MG63 (cell line): ENCODE measurements at regions not wholly inside any gene's neighbourhood (a gene's known extent, or its start where the extent isn't known, plus 50 kb on each side); places are given as distances from the start of the nearest gene placed in this dataset.

Experiments
- DNase-seq: peaks from one replicate; pipeline ENCODE4 v3.0.0-alpha.2; 2020
- H3K27me3 ChIP-seq: fragments of 250-450 bp; sonication (Bioruptor Pico); 2 replicates; pipeline ENCODE4 v1.5.1; 2020; ENCODE audit warnings: mild to moderate bottlenecking, moderate library complexity
- H3K36me3 ChIP-seq: fragments of 250-450 bp; sonication (Bioruptor Pico); 2 replicates; pipeline ENCODE4 v1.5.1; 2020; ENCODE audit warnings: mild to moderate bottlenecking, moderate library complexity
- H3K4me3 ChIP-seq: fragments of 250-450 bp; sonication (Bioruptor Pico); 2 replicates; pipeline ENCODE4 v1.5.1; 2020; ENCODE audit warnings: mild to moderate bottlenecking, moderate library complexity
- H3K9me3 ChIP-seq: fragments of 250-450 bp; sonication (Bioruptor Pico); 2 replicates; pipeline ENCODE4 v1.5.1; 2020; ENCODE audit warnings: mild to moderate bottlenecking, moderate library complexity

DNA sequence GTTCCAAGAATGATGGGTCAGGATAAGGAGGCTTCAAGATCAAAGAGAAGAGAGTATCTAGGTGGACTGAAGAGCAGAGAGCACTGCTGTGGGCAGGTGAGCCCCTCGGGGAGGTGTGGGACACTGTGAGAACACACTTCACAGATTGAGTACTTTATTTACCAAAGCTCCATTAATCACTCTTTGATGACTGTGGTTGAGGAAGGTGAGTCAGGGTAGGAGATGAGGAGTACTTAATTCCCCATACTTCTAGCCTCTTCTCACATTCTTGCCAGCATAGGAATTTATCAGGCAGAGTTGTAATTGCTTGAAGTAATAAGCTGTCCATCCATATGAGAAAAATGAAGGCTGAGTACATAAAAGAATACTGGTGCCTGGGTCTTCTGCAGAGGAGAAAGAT is 375.3 kb downstream of the PCDH10 start:
- DNase-seq, result no peak
- no peaks in the 10 kb centered on the region for H3K27me3 ChIP-seq
- H3K9me3 ChIP-seq, result no peaks in the 10 kb centered on the region
- H3K4me3 ChIP-seq, result no peak overlapping the region
- H3K36me3 ChIP-seq, result no peaks in the 10 kb centered on the region

DNA sequence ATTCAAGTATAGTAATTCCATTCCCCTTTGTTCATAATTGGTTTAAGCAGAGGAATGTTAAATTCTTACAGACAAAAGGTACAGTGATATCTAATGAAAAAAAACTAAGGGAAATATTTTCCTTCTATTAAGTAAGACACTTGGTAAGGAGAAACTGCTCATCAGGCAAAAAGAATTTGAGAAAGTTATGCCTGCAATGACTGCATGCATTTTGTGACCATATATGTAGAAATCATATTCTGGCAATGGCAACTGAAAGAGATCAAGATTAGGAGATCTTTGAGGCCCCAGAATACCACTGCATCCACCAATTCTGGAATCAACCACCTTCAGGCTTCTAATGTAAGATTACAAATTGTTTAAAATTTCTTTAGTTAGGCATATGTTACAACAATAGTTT is 364.8 kb downstream of the PCDH10 start:
- DNase-seq, result no peak
- H3K9me3 ChIP-seq, result no peaks in the 10 kb centered on the region
- H3K27me3 ChIP-seq, result no peaks in the 10 kb centered on the region
- no peaks in the 10 kb centered on the region for H3K36me3 ChIP-seq
- no peak overlapping the region for H3K4me3 ChIP-seq

DNA sequence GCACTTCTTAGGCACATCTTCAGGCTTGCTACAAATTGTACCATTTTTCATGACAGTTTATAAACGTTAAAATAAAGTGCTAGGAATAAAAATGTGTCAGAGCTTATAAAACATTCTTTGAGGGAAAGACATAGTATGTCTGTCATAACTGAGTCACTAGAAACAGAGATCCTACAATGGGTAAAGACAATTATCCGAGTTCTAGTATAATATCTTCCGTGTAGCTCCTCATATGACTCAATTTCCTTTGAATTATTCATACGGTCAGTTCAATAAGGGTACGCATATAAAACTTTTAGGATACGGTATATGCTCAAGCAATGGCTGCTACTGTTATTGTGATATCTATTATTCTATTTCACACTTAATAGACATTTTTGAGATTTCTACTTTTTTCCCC is 349.1 kb downstream of the PCDH10 start:
- no peak overlapping the region for H3K4me3 ChIP-seq
- no peak for DNase-seq
- no peaks in the 10 kb centered on the region for H3K36me3 ChIP-seq
- no peaks in the 10 kb centered on the region for H3K9me3 ChIP-seq
- no peaks in the 10 kb centered on the region for H3K27me3 ChIP-seq

DNA sequence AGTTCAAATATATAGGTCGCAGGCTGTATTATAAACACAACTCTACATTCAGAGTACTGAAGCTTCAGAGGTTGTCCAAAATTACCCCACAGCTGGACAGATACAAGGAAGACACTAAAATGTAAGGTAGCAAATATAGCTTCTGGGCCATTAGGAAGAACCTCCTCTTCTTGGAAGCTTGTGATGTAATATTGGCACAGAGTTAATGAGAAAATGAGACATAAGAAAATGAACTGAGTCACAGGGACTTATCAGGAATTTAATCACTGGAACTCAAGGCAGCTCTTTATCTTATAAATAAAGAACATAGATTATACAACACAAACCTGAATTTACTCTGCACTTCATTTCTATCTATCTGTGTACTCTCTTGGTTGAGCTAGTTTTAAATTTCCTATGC is 344.7 kb downstream of the PCDH10 start:
- H3K36me3 ChIP-seq, result no peaks in the 10 kb centered on the region
- H3K4me3 ChIP-seq, result no peak overlapping the region
- no peaks in the 10 kb centered on the region for H3K9me3 ChIP-seq
- DNase-seq, result no peak
- no peaks in the 10 kb centered on the region for H3K27me3 ChIP-seq

DNA sequence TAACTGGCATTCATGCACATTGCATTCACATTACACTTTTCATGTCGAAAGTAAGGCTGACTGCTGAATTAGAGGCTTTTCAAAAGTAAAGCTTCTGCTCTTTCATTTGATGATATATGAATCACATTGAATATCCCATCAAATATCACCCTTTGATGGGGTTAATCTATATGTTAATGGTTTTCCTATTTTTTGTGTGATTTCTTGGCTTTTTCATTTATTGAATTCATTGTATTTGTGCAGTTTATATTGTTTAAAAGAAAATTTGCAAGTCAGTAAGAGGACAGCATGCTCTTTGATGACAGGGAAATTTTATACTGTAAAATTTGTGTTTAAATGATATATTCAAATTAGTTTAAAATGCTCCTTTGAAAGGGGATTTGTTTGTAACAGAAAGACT is 344.1 kb downstream of the PCDH10 start:
- no peak for DNase-seq
- H3K27me3 ChIP-seq, result no peaks in the 10 kb centered on the region
- H3K9me3 ChIP-seq, result no peaks in the 10 kb centered on the region
- no peaks in the 10 kb centered on the region for H3K36me3 ChIP-seq
- no peak overlapping the region for H3K4me3 ChIP-seq

DNA sequence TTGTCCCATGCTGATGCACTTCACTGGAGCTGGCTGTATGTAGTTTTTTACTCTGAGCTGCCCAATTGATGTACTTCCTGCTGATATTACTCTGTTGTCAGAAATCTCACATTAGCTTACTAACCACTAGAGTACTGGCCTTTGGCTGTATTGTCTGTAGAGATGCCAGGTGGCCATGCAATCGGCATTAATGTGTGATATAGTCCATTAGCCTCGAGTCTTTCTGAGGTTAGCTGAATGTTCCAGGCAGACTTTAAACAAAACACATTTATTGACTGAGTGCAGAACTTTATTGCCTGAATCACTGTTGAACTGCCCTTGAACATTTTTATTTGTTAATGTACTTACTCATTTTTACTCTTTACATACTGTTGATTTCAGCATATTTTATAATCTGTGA is 335.2 kb downstream of the PCDH10 start:
- H3K27me3 ChIP-seq, result no peaks in the 10 kb centered on the region
- H3K4me3 ChIP-seq, result no peak overlapping the region
- H3K9me3 ChIP-seq, result no peaks in the 10 kb centered on the region
- DNase-seq, result no peak
- H3K36me3 ChIP-seq, result no peaks in the 10 kb centered on the region

DNA sequence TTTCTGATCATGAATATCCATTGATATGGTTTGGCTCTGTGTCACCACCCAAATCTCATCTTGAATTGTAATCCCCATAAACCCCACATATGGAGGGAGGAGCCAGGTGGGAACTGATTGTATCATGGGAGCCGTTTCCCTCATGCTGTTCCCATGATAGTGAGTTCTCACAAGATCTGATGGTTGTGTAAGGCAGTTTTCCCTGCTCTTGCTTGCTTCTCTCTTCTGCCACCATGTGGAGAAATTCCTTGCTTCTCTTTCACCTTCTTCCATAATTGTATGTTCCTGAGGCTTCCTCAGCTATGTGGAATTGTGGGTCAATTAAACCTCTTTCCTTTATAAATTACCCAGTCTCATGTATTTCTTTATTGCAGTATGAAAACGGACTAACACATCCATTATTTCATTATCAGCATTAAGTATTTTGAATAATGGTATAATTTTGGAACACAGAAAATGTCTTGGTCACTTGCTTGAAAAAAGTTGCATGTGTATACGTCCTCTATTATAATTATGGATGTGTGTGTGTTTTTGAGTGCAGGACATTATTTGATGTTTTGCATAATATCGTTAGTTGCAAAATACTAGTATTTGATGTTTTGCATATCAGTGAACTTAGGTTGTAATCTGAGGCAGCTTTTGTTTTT is 334.6 kb downstream of the PCDH10 start:
- H3K36me3 ChIP-seq, result no peaks in the 10 kb centered on the region
- DNase-seq, result no peak
- H3K9me3 ChIP-seq, result no peaks in the 10 kb centered on the region
- H3K27me3 ChIP-seq, result no peaks in the 10 kb centered on the region
- no peak overlapping the region for H3K4me3 ChIP-seq

DNA sequence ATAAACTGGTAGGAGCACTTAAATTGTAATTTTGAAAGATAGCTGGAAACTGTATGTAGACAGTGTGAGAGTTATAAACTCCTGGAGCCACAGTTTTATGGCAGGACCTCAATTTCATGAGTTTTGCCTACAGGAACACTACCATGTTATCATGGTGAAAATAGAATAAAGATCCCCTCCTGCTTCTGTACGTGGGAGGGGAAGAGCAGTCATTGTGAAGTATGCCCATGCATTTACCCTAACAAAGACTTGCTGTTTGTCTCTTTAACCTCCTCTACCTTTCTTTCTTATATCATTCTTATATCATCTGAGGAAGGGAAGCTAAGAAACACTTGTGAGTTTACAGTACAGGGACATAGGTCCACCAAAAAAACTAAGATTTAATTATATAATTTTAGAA is 327.0 kb downstream of the PCDH10 start:
- DNase-seq, result no peak
- H3K36me3 ChIP-seq, result no peaks in the 10 kb centered on the region
- H3K4me3 ChIP-seq, result no peak overlapping the region
- H3K27me3 ChIP-seq, result no peaks in the 10 kb centered on the region
- H3K9me3 ChIP-seq, result no peaks in the 10 kb centered on the region

DNA sequence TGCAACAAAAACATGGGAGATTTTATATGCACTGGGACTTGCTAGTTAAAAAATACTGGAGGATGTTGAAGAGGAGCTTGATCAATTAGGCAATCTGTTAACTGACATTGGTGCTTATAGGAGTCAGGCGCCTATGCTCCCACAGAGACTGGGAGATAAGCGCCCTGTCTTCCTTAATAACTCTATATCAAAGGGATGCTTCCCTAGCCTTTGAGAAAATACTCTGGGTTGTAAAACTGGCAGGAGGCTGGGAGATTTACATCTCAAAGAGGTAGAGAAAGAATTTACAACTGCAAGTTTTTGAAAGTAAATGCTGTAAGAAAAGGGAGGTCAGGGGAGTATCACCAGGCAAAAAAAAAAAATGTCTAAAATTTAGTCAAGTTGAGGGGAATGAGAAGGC is 325.4 kb downstream of the PCDH10 start:
- no peaks in the 10 kb centered on the region for H3K36me3 ChIP-seq
- no peak overlapping the region for H3K4me3 ChIP-seq
- H3K27me3 ChIP-seq, result no peaks in the 10 kb centered on the region
- DNase-seq, result no peak
- H3K9me3 ChIP-seq, result no peaks in the 10 kb centered on the region

DNA sequence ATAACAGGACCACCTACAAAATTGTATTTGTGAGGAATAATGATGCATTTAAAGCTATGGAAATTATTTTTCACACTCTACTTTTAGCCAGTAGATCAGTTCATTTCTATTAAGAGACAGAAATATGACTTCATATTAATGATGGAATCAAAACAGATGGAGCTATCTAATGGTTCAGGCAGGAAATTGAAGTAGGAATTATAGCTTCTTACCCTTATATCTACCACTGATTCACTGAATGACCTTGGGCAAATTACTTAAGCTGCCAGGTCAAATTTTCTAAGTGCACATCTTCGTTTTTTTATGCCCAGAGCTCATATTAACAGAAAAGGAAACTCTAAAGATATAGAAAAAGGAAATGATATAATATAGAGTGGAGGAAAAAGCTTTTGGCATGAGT is 323.1 kb downstream of the PCDH10 start:
- Histone ChIP-seq H3K4me3 (no peak overlapping the region), H3K9me3 (no peaks in the 10 kb centered on the region), H3K36me3 (no peaks in the 10 kb centered on the region), H3K27me3 (no peaks in the 10 kb centered on the region)
- DNase-seq, result no peak

DNA sequence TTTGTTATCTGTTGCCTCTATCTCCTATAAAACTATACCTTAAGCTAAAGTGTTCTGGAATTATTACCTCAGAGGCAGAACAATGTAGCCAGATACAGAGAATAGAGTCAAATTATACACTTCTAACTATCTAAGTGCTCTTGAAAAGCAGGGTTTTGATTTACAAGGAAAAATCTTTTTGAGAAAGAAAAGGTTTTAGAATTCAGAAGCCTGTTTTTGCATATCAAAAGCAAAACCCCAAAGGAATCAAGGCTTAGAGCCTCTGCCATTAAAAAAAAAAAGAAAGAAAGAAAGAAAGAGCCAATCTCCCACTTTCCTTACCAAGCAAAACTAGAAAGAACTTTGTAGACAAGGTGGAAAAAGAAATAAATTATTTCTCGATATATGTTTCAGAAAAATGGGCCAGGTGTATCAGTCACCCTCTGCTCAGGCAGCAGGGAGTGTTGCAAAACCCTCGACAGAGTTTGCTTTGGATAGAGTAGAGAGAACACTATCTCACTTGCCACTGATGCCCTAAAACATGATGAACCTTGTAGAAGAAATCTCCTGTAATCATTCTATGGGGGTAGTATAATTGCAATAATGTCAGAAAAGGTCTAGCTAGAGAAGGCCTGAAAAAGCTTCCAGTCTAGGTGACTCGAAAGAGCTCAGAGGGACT is 318.3 kb downstream of the PCDH10 start:
- Histone ChIP-seq H3K36me3 (no peaks in the 10 kb centered on the region), H3K4me3 (no peak overlapping the region), H3K9me3 (no peaks in the 10 kb centered on the region), H3K27me3 (no peaks in the 10 kb centered on the region)
- DNase-seq, result no peak

DNA sequence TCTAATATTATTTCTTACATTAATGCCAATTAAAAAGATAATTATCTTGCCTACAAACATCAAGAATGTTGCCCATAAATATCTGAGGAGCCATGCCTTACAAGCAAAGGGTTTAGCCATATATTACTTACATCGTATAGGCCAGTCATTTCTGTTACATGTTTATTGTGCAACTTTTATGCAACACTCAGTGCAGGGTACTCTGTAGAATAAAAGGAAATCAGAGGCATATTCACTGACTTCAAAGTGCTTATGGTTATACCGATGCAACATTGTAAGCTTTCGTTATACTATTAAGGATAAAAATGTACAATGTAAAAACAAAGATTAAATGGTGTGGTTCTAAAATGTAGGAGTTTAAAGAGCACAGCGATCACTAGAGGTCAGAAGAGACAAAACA is 315.9 kb downstream of the PCDH10 start:
- no peaks in the 10 kb centered on the region for H3K9me3 ChIP-seq
- no peak for DNase-seq
- no peaks in the 10 kb centered on the region for H3K36me3 ChIP-seq
- no peak overlapping the region for H3K4me3 ChIP-seq
- H3K27me3 ChIP-seq, result no peaks in the 10 kb centered on the region

DNA sequence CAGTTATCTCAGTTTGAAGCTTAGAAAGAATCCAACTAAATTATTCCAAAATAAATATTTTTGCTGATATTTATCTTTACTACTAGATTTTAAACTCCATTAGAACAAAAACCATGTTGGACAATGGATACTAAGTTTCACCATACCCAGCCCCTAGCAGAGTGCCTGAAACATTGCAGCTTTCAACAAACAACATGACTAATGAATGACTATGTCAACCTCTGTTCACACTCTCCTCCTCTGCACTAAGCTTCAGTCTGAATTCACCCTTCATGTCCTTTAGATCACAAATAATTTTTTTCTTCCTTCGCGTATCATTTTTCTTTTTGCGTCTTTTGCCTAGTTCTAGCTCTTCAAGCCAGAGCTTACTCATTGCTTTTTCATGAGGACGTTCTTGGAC is 315.2 kb downstream of the PCDH10 start:
- no peaks in the 10 kb centered on the region for H3K27me3 ChIP-seq
- DNase-seq, result no peak
- H3K36me3 ChIP-seq, result no peaks in the 10 kb centered on the region
- H3K4me3 ChIP-seq, result no peak overlapping the region
- H3K9me3 ChIP-seq, result no peaks in the 10 kb centered on the region

DNA sequence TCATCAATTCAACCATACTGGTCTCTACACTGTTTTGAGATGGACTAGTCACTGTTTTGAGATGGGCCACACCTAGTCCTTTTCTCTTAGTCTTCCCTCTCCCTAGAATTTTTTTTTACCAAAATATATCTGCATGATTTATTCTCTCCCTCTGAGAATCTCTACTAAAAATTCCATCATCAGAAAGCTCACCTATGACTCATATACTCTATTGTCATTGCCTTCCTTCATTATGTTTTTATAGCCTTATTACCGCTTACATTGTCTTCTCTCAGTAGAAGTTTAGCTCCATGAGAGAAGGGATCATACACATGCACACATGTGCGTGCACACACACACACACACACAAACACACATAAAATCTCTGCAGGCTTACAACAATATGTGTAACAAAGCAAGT is 303.6 kb downstream of the PCDH10 start:
- Histone ChIP-seq H3K4me3 (no peak overlapping the region), H3K9me3 (no peaks in the 10 kb centered on the region), H3K36me3 (no peaks in the 10 kb centered on the region), H3K27me3 (no peaks in the 10 kb centered on the region)
- DNase-seq, result no peak

DNA sequence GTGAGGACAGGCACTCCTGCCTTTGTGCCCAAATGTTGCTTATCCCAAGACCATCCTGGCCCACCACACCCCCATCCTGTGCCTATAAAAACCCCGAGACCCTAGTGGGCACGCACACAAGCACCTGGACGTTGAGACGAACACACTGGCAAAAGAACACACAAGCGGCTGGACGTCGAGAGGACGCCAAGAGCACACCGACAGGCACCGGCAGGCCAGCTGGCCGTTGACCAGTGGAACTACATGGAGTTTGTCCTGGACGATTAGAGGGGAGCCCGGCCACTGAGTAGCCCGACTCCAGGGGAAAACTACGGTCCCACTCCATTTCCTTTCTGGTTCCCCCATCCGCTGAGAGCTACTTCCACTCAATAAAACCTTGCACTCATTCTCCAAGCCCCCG is 301.7 kb downstream of the PCDH10 start:
- Histone ChIP-seq H3K36me3 (no peaks in the 10 kb centered on the region), H3K27me3 (no peaks in the 10 kb centered on the region), H3K9me3 (no peaks in the 10 kb centered on the region), H3K4me3 (no peak overlapping the region)
- no peak for DNase-seq

DNA sequence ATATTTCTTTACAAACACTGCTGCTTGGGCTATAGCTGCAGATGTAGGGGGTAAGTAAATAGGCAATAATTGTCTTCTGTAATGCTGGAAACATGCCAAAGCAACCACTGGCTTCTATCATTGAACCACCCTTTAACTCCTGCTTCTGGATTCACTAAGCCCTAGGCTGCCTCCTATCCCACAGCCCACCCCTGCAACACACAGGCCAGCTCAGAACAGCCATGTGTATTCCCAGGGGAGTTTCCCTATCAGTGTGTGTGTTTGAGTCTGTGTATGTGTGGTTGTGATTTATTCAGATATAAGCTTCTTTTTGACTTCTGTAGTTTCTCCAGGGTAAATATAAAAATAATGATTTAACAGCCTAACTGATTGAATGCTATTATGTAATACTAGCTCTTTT is 291.3 kb downstream of the PCDH10 start:
- no peak for DNase-seq
- Histone ChIP-seq H3K27me3 (no peaks in the 10 kb centered on the region), H3K9me3 (no peaks in the 10 kb centered on the region), H3K36me3 (no peaks in the 10 kb centered on the region), H3K4me3 (no peak overlapping the region)

DNA sequence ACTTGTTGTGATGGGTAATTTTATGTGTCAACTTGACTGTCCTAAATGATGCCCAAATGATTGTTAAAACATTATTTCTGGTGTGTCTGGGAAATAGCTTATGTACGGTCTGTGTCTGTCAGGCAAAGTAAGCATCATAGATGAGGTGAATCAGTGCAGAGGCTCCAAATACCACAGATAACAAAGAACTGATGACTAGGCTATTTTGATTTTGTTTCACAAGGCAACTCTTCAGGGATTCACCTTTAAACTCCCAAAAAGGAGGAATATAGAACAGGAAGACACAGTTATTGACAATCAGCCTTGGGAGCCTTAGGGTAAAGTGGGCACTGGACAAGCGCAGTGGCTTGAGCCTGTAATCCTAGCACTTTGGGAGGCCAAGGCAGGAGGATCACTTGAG is 290.7 kb downstream of the PCDH10 start:
- H3K4me3 ChIP-seq, result no peak overlapping the region
- H3K36me3 ChIP-seq, result no peaks in the 10 kb centered on the region
- H3K9me3 ChIP-seq, result no peaks in the 10 kb centered on the region
- no peak for DNase-seq
- no peaks in the 10 kb centered on the region for H3K27me3 ChIP-seq

DNA sequence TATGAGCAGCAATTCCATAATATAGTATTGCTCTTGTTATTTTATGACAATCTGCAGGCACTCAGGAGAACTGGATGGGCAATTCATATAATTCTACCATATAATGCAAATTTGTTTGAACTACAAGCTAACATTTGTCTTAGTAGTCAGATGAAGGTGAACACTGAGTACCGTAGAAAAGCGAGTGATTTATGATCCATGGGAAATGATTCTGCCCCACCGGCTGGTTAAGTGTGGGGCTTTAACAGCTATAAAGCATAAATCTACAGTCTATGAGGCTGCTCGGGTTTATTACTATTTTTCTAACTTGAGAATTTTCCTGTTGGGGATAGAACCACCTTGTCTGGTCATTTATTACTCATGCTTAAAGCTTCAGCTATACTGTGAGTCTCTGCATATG is 275.5 kb downstream of the PCDH10 start:
- H3K9me3 ChIP-seq, result no peaks in the 10 kb centered on the region
- H3K4me3 ChIP-seq, result no peak overlapping the region
- no peak for DNase-seq
- no peaks in the 10 kb centered on the region for H3K27me3 ChIP-seq
- no peaks in the 10 kb centered on the region for H3K36me3 ChIP-seq

DNA sequence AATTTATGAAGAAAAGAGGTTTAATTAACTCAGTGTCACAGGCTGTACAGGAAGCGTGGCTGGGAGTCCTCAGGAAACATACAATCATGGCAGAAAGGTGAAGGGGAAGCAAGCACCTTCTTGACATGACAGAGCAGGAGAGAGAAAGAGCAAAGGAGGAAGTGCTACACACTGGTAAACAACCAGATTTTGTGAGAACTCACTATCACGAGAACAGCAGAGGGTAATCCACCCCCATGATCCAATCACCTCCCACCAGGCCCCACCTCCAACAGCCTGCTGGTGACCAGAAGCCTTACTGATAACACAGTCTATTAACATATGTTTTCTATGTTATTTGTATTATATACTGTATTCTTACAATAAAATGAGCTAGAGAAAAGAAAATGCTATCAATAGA is 254.8 kb downstream of the PCDH10 start:
- Histone ChIP-seq H3K36me3 (no peaks in the 10 kb centered on the region), H3K27me3 (no peaks in the 10 kb centered on the region), H3K4me3 (no peak overlapping the region), H3K9me3 (no peaks in the 10 kb centered on the region)
- DNase-seq, result no peak
